B cell (primary cell): ENCODE measurements at regions not wholly inside any gene's neighbourhood (a gene's known extent, or its start where the extent isn't known, plus 50 kb on each side); places are given as distances from the start of the nearest gene placed in this dataset.

Source experiments
- ATAC-seq: fragments of 200-7000 bp; cut with Tn5 transposase; one replicate; pipeline ENCODE4 v1.10.0; 2021; ENCODE audit warnings: low read depth, mild to moderate bottlenecking, moderate number of reproducible peaks, moderate library complexity
- CTCF ChIA-PET: fragments of 350-600 bp; sonication (Branson Sonifier 250); formaldehyde crosslinking; loops from one replicate; lab custom pipeline; 2021; ENCODE audit warnings: antibody characterized with exemption, inconsistent platforms; lab: Charles Lee
- POLR2A ChIA-PET: fragments of 350-600 bp; sonication (Branson Sonifier 250); formaldehyde crosslinking; loops from one replicate; lab custom pipeline; 2021; ENCODE audit warnings: antibody characterized with exemption; lab: Charles Lee
- DNase-seq: peaks from one replicate; pipeline ENCODE4 v3.0.0; 2013
- H2AFZ ChIP-seq: 2 replicates; pipeline ENCODE4 v1.6.1; 2012; ENCODE audit warnings: mild to moderate bottlenecking, low read depth, low read length; ENCODE audit not compliant: insufficient read depth, poor library complexity, severe bottlenecking
- H3K27ac ChIP-seq, 2 donors: 1 replicate in 1 of 2; 2 replicates in 1 of 2; pipeline ENCODE4 v1.5.1; 2012 to 2013; ENCODE audit warnings: low read length in 2 of 2, mild to moderate bottlenecking in 2 of 2, moderate library complexity in 1 of 2
- H3K27me3 ChIP-seq, 4 experiments: fragments of 200-600 bp in 1 of 4; sonication (generic) in 1 of 4; replicated peaks in 1 of 4; 1 replicate in 2 of 4; 2 replicates in 2 of 4; pipeline versions ENCODE4 v1.6.1 to v1.7.0; 2013 to 2016; ENCODE audit warnings: low read length in 3 of 4, mild to moderate bottlenecking in 2 of 4, mixed read lengths in 1 of 4, moderate library complexity in 1 of 4; ENCODE audit not compliant: insufficient read depth in 4 of 4, control insufficient read depth in 3 of 4; ENCODE audit errors: control extremely low read depth in 1 of 4
- H3K36me3 ChIP-seq, 2 experiments: replicated peaks in 1 of 2; 1 replicate in 1 of 2; 2 replicates in 1 of 2; pipeline versions ENCODE4 v1.6.1 to v1.7.1; 2013; ENCODE audit warnings: low read length in 1 of 2; ENCODE audit not compliant: insufficient read depth in 2 of 2, control insufficient read depth in 1 of 2; ENCODE audit errors: control extremely low read depth in 1 of 2, extremely low read depth in 1 of 2
- H3K4me1 ChIP-seq, 2 donors: fragments of 200-600 bp in 1 of 2; sonication (generic) in 1 of 2; 1 replicate in 1 of 2; 2 replicates in 1 of 2; pipeline versions ENCODE4 v1.5.1 to v1.6.1; 2013 to 2017; ENCODE audit warnings: low read length in 2 of 2; ENCODE audit not compliant: control insufficient read depth in 2 of 2, insufficient read depth in 2 of 2
- H3K4me2 ChIP-seq: replicated peaks from 2 replicates; pipeline ENCODE3; 2012; ENCODE audit warnings: mild to moderate bottlenecking, low read depth, low read length; ENCODE audit not compliant: poor library complexity, severe bottlenecking
- H3K4me3 ChIP-seq, 5 experiments: fragments of 200-600 bp in 1 of 5; sonication (generic) in 1 of 5; 1 replicate in 3 of 5; 2 replicates in 2 of 5; pipeline versions ENCODE4 v1.5.1 to v1.7.0; 2011 to 2016; ENCODE audit warnings: low read length in 4 of 5, mild to moderate bottlenecking in 4 of 5, low read depth in 2 of 5, control low read depth in 1 of 5, moderate library complexity in 1 of 5; ENCODE audit not compliant: insufficient read depth in 1 of 5; ENCODE audit errors: control extremely low read depth in 1 of 5, extremely low read depth in 1 of 5
- H3K79me2 ChIP-seq: fragments of 200-600 bp; sonication (generic); one replicate; pipeline ENCODE4 v1.6.0; 2016; ENCODE audit warnings: low read length; ENCODE audit not compliant: control insufficient read depth, insufficient read depth
- H3K9ac ChIP-seq: fragments of 200-600 bp; sonication (generic); 2 replicates; pipeline ENCODE4 v1.6.1; 2017; ENCODE audit warnings: mild to moderate bottlenecking, low read length, moderate library complexity
- H3K9me3 ChIP-seq, 3 donors: one replicate each; pipeline versions ENCODE4 v1.6.1 to v1.7.1; 2013; ENCODE audit warnings: low read length in 2 of 3; ENCODE audit not compliant: control insufficient read depth in 2 of 3, insufficient read depth in 1 of 3; ENCODE audit errors: control extremely low read depth in 1 of 3
- H4K20me1 ChIP-seq: 2 replicates; pipeline ENCODE4 v1.6.0; 2012; ENCODE audit warnings: mild to moderate bottlenecking, low read length; ENCODE audit not compliant: insufficient read depth, control insufficient read depth, poor library complexity, severe bottlenecking
- H3K27ac Mint-ChIP-seq: one replicate; pipeline ENCODE4 v1.8.0; 2021; ENCODE audit warnings: mixed read lengths
- H3K27me3 Mint-ChIP-seq: one replicate; pipeline ENCODE4 v1.8.0; 2021; ENCODE audit warnings: mixed read lengths
- H3K4me1 Mint-ChIP-seq: one replicate; pipeline ENCODE4 v1.8.0; 2021; ENCODE audit warnings: mixed read lengths
- H3K4me3 Mint-ChIP-seq: one replicate; pipeline ENCODE4 v1.8.0; 2021; ENCODE audit warnings: mixed read lengths
- H3K9me3 Mint-ChIP-seq: one replicate; pipeline ENCODE4 v1.8.0; 2022; ENCODE audit warnings: mixed read lengths; ENCODE audit not compliant: insufficient read depth
- EZH2 ChIP-seq: IDR thresholded peaks from 2 replicates; pipeline ENCODE4 v1.6.1; 2012; ENCODE audit warnings: borderline replicate concordance, low read depth, mild to moderate bottlenecking, moderate library complexity, low read length; ENCODE audit not compliant: insufficient read depth, poor library complexity, severe bottlenecking
- WGBS: methylation state at CpG from one replicate; pipeline ENCODE4 v1.1.5; 2013; ENCODE audit warnings: missing lambda C conversion rate; ENCODE audit not compliant: insufficient coverage; 5-methylcytosine and 5-hydroxymethylcytosine counted together
- intact Hi-C: fragments of 100-400 bp; cut with micrococcal nuclease; formaldehyde crosslinking; loops from one replicate; pipeline ENCODE4 v1.10.0; 2022
- TF ChIP-seq, protein P1 (sequence below): fragments of 200-600 bp; IDR thresholded peaks from one replicate; pipeline ENCODE4 v1.8.0; 2022; ENCODE audit warnings: antibody characterized with exemption, mild to moderate bottlenecking

DNA sequence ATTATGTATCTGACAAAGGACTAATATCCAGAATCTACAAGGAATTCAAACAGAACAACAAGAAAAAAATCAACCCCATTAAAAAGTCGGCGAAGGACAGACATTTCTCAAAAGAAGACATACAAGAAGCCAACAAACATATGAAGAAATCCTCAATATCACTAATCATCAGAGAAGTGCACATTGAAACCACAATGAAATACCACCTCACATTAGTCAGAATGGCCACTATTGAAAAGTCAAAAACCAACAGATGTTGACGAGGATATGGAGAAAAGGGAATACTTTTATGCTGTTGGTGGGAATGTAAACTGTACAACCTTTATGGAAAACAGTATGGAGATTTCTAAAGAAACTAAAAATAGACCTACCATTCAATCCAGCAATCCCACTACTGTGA is 233.1 kb upstream of the PLSCR5 start:
- Histone ChIP-seq H3K4me2 (no peak overlapping the region), H3K27me3 (no peaks in the 10 kb centered on the region), H3K9me3 (no peaks in the 10 kb centered on the region), H3K4me3 (no peak overlapping the region), H3K36me3 (no peaks in the 10 kb centered on the region), H3K9ac (no peak overlapping the region), H3K27ac (no peak overlapping the region), H3K4me1 (no peaks in the 10 kb centered on the region), H4K20me1 (no peaks in the 10 kb centered on the region), H3K79me2 (no peaks in the 10 kb centered on the region), H2AFZ (no peak overlapping the region)
- TF ChIP-seq EZH2, result no peak
- TF ChIP-seq, protein P1, sequence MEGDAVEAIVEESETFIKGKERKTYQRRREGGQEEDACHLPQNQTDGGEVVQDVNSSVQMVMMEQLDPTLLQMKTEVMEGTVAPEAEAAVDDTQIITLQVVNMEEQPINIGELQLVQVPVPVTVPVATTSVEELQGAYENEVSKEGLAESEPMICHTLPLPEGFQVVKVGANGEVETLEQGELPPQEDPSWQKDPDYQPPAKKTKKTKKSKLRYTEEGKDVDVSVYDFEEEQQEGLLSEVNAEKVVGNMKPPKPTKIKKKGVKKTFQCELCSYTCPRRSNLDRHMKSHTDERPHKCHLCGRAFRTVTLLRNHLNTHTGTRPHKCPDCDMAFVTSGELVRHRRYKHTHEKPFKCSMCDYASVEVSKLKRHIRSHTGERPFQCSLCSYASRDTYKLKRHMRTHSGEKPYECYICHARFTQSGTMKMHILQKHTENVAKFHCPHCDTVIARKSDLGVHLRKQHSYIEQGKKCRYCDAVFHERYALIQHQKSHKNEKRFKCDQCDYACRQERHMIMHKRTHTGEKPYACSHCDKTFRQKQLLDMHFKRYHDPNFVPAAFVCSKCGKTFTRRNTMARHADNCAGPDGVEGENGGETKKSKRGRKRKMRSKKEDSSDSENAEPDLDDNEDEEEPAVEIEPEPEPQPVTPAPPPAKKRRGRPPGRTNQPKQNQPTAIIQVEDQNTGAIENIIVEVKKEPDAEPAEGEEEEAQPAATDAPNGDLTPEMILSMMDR, result no peak
- CTCF ChIA-PET, result no interaction called here
- Mint-ChIP-seq H3K27me3 (no peaks in the 10 kb centered on the region), H3K9me3 (peaks cover 2% of the 10 kb centered on the region), H3K27ac (no peak overlapping the region), H3K4me3 (no peak overlapping the region), H3K4me1 (no peaks in the 10 kb centered on the region)
- intact Hi-C loops, result no loop called here
- POLR2A ChIA-PET, result no interaction called here
- DNase-seq (no peak), ATAC-seq (no peak)
- 100% methylated on average over 2 of the region's 3 CpGs for WGBS

DNA sequence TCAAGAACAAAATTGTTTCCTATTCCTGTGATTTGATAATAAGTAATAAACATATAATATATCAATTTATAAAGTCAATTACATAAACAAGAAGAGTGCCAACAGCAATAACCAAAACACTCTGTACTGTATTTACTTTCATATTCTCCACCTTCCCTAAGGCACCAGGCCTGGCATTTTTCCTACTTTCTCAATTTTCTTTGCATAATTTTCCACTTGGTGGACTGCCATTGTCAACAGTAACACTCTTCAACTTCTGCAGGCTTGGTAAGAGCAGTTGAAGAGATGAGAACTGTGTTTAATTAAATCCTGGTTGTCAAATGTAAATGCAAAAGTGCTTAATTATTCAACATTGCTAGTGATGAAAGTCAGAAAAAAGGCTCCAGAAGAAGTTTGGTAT is 229.8 kb upstream of the PLSCR5 start:
- no peak overlapping the region for H3K4me2 ChIP-seq
- Mint-ChIP-seq H3K27ac (no peak overlapping the region), H3K27me3 (no peaks in the 10 kb centered on the region), H3K4me1 (no peaks in the 10 kb centered on the region), H3K9me3 (peaks cover 2% of the 10 kb centered on the region), H3K4me3 (no peak overlapping the region)
- no peaks in the 10 kb centered on the region for H3K4me1 ChIP-seq
- POLR2A ChIA-PET, result no interaction called here
- intact Hi-C loops, result no loop called here
- no peaks in the 10 kb centered on the region for H3K36me3 ChIP-seq
- H3K4me3 ChIP-seq, result no peak overlapping the region
- H3K9me3 ChIP-seq, result no peaks in the 10 kb centered on the region
- H4K20me1 ChIP-seq, result no peaks in the 10 kb centered on the region
- DNase-seq, result no peak
- no peak overlapping the region for H3K27ac ChIP-seq
- CTCF ChIA-PET, result no interaction called here
- ATAC-seq, result no peak
- no peaks in the 10 kb centered on the region for H3K79me2 ChIP-seq
- no peaks in the 10 kb centered on the region for H3K27me3 ChIP-seq
- TF ChIP-seq EZH2, result no peak
- TF ChIP-seq, protein P1, result no peak
- H2AFZ ChIP-seq, result no peak overlapping the region
- no peak overlapping the region for H3K9ac ChIP-seq
